HG03108 (cell line): ENCODE measurements at regions not wholly inside any gene's neighbourhood (a gene's known extent, or its start where the extent isn't known, plus 50 kb on each side); places are given as distances from the start of the nearest gene placed in this dataset.

Experiments
- ATAC-seq: cut with Tn5 transposase; IDR thresholded peaks from one replicate; pipeline ENCODE4 v1.9.1; 2021; ENCODE audit warnings: moderate library complexity; ENCODE audit not compliant: unreplicated experiment

- no peak for ATAC-seq
Observed at GRCh38 chrX:5122181-5122678, 1106.4 kb downstream of the NLGN4X start.

DNA sequence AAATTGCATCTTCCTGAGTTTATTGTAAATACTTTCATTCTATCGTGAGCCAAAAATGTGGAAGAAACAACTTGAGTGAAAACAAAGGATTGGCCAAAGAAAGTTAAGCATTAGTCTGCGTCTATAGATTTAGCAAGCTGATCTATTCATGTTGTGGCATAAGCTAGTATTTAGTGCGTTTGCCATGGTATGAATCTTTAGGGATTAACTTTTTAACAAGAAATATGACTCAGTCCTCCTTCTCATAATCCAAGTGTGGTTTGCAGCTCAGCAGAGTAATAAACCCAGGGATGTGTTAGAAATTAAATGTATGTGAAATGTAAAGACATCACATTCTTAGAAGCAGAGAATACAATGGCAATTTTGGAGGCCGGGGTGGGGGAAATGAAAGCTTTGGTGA lies 1110.9 kb downstream of the NLGN4X start:
- no peak for ATAC-seq

GRCh38 chrX:5113128-5113527 lies 1115.5 kb downstream of the NLGN4X start:
- no peak for ATAC-seq

DNA sequence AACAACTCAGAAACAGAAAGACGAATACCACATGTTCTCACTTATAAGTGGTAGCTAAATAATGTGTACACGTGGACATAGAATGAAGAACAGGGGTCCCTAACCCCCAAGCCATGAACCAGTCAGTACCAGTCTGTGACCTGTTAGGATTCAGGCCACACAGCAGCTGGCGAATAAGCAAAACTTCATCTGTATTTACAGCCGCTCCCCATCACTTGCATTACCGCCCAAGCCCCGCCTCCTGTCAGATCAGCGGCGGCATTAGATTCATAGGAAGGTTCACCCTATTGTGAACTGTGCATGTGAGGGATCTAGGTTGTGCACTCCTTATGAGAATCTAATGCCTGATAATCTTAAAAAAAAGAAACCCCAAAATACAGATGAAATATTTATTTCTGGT lies 1128.7 kb downstream of the NLGN4X start:
- ATAC-seq, result no peak

- no peak for ATAC-seq
Observed at GRCh38 chrX:5086388-5086787, 1142.3 kb downstream of the NLGN4X start.

DNA sequence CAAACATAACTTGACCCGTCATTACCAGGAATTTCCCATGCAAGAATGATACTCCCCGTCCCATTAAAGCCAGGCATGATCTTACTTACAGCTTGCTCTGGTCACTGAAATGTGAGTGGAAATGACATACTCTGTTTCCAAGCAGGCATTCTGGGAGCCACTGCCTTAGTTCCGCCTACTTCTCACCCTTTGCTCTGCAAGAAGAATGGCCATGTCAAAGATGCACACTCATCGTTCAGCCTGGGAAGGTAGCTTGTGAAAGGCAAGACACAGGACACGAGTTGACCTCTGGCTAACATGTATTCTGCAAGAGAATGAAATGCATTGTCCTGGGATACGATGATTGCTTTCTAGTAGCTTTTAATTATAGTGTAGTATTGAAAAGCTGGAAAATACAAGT lies 1144.4 kb downstream of the NLGN4X start:
- no peak for ATAC-seq

- ATAC-seq, result no peak
Observed at GRCh38 chrX:5082705-5083104, 1146.0 kb downstream of the NLGN4X start.

GRCh38 chrX:5080791-5081190 lies 1147.9 kb downstream of the NLGN4X start:
- no peak for ATAC-seq

- no peak for ATAC-seq
Observed at GRCh38 chrX:5068550-5068949, 1160.1 kb downstream of the NLGN4X start.

DNA sequence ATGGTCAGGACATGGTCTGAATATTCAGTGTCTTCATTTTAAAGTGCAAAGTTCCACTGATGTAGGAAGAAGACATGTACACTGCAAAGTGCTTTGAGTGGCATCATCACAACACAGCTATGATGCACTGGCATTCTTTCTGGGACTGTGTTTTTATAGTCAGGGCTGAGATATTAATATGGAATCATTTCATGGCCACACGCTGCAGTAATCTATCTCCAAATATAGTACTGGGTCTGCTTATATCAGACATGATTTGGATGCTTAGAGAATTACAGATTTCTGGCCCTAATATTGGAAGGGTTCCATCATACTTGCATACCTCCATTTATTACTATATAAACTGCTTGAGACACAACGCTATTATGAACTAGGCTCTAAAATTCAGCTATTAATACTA lies 1170.9 kb downstream of the NLGN4X start:
- ATAC-seq, result no peak

DNA sequence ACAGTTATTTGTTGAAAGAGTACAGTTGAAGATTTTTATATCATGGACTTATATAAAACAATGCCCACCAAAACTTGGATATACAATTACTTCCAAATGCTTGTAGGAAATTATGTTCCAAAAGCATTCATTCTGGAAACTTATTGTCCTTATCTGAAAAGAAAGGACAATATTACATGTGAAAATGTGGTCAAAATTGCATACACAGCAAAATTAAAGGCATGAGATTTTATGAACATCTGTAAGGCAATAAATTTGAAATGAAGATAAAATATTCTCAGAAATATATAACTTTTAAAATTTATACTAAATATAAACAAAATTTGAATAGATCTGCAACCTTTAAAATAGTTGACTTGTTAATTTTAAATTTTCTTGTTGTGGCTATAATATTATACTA lies 1173.8 kb downstream of the NLGN4X start:
- ATAC-seq, result no peak

GRCh38 chrX:5051831-5052491 lies 1176.7 kb downstream of the NLGN4X start:
- no peak for ATAC-seq

DNA sequence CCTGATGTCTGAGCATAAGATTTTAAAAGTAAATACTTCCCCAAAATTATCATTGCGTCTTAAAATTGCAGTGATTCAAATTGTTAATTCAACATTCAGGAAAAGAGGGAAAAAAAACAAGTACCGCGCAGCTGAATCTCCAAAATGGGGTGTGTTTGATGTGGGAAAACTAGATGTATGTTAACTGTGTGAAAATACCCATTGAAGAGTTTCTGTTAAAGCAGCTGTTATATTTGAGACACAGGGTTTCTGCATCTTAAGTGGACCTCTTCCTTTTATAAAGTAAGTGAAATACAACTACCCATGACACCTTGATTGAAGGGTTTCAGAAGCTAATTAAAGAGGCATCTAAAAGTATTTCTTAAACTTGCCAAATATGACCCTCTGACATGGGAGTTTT lies 1186.1 kb downstream of the NLGN4X start:
- ATAC-seq, result no peak

- no peak for ATAC-seq
Observed at GRCh38 chrX:5031792-5032191, 1196.9 kb downstream of the NLGN4X start.

- no peak for ATAC-seq
Observed at GRCh38 chrX:5015451-5015850, 1213.2 kb downstream of the NLGN4X start.

DNA sequence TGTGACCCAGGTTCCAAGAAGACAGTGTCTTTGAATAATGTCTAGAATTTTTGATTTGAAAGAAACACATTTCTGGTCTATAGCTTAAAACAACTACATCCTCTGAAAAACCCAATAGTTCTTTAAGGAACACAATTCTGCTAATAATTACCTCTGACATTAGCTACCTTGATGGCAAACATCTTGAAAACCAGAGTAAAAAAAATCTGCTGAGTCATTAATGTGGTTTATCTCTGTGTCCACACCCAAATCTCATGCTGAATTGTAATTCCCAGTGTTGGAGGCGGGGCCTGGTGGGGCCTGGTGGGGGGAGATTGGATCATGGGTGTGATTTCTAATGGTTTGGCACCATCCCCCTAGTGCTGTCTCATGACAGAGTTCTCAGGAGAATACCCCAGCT lies 1233.8 kb downstream of the NLGN4X start:
- ATAC-seq, result no peak

- no peak for ATAC-seq
Observed at GRCh38 chrX:4978613-4979012, 1250.1 kb downstream of the NLGN4X start.

DNA sequence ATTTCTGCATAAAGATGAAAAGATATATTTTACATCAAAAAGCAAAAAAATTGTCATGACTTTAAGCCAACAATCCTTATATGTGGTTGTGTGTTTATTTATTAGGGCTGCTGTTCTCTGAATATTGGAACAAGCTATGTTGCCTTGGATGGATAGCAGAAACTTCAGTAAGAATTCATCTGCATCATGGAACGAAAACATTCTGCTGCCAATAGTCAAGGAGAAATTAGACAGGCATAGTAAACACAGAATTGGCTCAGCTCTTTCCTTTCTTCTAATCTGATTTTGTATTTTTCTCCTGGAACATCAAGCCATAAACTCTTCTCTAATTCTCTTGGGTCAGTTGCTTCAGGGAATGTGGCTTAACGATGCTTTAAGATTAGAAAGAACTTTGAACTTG lies 1257.0 kb downstream of the NLGN4X start:
- no peak for ATAC-seq

DNA sequence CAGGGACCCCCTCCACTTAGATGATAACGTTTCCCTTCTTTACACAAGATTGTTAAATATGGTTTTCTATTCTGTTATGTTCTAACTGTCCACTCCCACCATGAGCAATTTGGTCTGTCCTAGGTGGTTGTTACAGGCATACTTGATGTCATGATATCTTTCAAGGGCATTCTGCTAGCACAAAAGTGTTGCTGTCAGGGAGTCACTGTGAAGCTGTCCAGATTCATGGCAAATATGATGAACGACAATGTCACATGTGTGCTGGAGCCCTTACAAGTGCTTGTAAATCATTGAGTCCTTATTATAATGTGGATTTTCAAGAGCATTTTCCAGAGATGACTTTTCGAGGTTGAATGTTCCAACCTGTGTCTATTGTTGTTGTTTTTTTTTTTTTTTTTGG lies 1250.7 kb upstream of the PRKX start:
- no peak for ATAC-seq

GRCh38 chrX:4963432-4963831 lies 1250.0 kb upstream of the PRKX start:
- ATAC-seq, result no peak

- ATAC-seq, result no peak
Observed at GRCh38 chrX:4944767-4945166, 1231.3 kb upstream of the PRKX start.

DNA sequence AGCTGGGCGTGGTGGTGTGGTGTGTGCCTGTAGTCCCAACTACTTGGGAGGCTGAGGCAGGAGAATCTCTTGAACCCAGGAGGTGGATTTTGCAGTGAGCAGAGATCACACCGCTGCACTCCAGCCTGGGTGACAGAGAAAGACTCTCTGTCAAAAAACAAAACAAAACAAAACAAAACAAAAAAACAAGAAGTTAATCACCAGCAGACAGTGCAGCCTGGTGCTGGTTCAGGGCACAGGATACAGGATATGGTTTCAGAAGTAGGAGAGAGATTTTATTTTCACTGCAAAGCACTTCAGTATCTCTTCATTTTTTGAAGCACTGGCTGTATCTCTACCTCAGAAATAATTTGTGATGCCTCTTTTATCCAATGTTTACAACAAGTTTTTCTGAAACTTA lies 1222.9 kb upstream of the PRKX start:
- no peak for ATAC-seq

- no peak for ATAC-seq
Observed at GRCh38 chrX:4935846-4936245, 1222.4 kb upstream of the PRKX start.
